GM12878 (cell line): ENCODE measurements at regions not wholly inside any gene's neighbourhood (a gene's known extent, or its start where the extent isn't known, plus 50 kb on each side); places are given as distances from the start of the nearest gene placed in this dataset.

Experiments used
- ATF3 ChIP-seq: IDR thresholded peaks from 2 replicates; pipeline ENCODE4 v1.6.1; 2011; ENCODE audit warnings: low read depth, mild to moderate bottlenecking, low read length, moderate library complexity, borderline replicate concordance; ENCODE audit errors: extremely low read depth
- BACH1 ChIP-seq: fragments of 450-650 bp; IDR thresholded peaks from 2 replicates; pipeline ENCODE4 v1.6.1; 2017; ENCODE audit warnings: mild to moderate bottlenecking, borderline replicate concordance
- CBFB ChIP-seq: IDR thresholded peaks from 2 replicates; pipeline ENCODE4 v1.6.1; 2016; ENCODE audit warnings: antibody characterized with exemption, low read depth
- CTCF ChIP-seq, 3 experiments: IDR thresholded peaks in 2 of 3; conservative IDR thresholded peaks in 1 of 3; 2 replicates each; pipeline ENCODE4 v1.5.1; 2011; ENCODE audit warnings: low read depth in 3 of 3, low read length in 3 of 3, mild to moderate bottlenecking in 3 of 3, control low read depth in 2 of 3, moderate library complexity in 2 of 3, inconsistent platforms in 1 of 3, mixed read lengths in 1 of 3; ENCODE audit not compliant: control insufficient read depth in 2 of 3, insufficient read depth in 1 of 3; ENCODE audit errors: extremely low read depth in 1 of 3
- EZH2 ChIP-seq: IDR thresholded peaks from 2 replicates; pipeline ENCODE4 v1.6.1; 2012; ENCODE audit warnings: low read depth, mild to moderate bottlenecking, control low read depth, inconsistent platforms, low read length, borderline replicate concordance; ENCODE audit not compliant: control insufficient read depth
- HDGF ChIP-seq: fragments of 450-650 bp; IDR thresholded peaks from 2 replicates; pipeline ENCODE4 v1.6.1; 2016; ENCODE audit warnings: antibody characterized with exemption
- IRF3 ChIP-seq: fragments of 450-650 bp; IDR thresholded peaks from 2 replicates; pipeline ENCODE4 v1.6.1; 2014; ENCODE audit warnings: mild to moderate bottlenecking
- NR2F1 ChIP-seq: fragments of 450-650 bp; conservative IDR thresholded peaks from 2 replicates; pipeline ENCODE4 v1.6.1; 2017; ENCODE audit warnings: mild to moderate bottlenecking
- NRF1 ChIP-seq: conservative IDR thresholded peaks from 2 replicates; pipeline ENCODE4 v1.6.1; 2011; ENCODE audit warnings: mild to moderate bottlenecking, low read depth, low read length, improper control_type of control experiment
- POLR2A ChIP-seq: IDR thresholded peaks from 2 replicates; pipeline ENCODE4 v1.6.1; 2011; ENCODE audit warnings: low read depth, mild to moderate bottlenecking, low read length
- REST ChIP-seq: IDR thresholded peaks from 2 replicates; pipeline ENCODE4 v1.6.1; 2012; ENCODE audit warnings: mild to moderate bottlenecking, low read depth, low read length
- TAF1 ChIP-seq: IDR thresholded peaks from 2 replicates; pipeline ENCODE4 v1.6.1; 2011; ENCODE audit warnings: mild to moderate bottlenecking, low read depth, low read length, borderline replicate concordance
- YBX1 ChIP-seq: fragments of 450-650 bp; IDR thresholded peaks from 2 replicates; pipeline ENCODE4 v1.6.1; 2016; ENCODE audit warnings: antibody characterized with exemption

- TF ChIP-seq CTCF (IDR thresholded peaks at IDR 0.05 in 2 of 3, conservative IDR thresholded peaks at IDR 0.05 in 1 of 3; ENCODE audit: control insufficient read depth in 2 of 3, extremely low read depth in 1 of 3, insufficient read depth in 1 of 3, low read depth in 3 of 3, low read length in 3 of 3), result no peak
- TF ChIP-seq EZH2, result no peak
- TF ChIP-seq HDGF, result no peak
- TF ChIP-seq IRF3, result no peak
- TF ChIP-seq TAF1, result no peak
- TF ChIP-seq REST, result no peak
- no peak for TF ChIP-seq BACH1
- TF ChIP-seq YBX1, result no peak
- no peak for TF ChIP-seq NR2F1
- no peak for TF ChIP-seq ATF3
- TF ChIP-seq CBFB, result no peak
- no peak for TF ChIP-seq NRF1
- no peak for TF ChIP-seq POLR2A
Measured at GRCh38 chr6:21348146-21348503, 245.4 kb upstream of the SOX4 start.
